Testis (tissue), 2 donors: ENCODE measurements at regions not wholly inside any gene's neighbourhood (a gene's known extent, or its start where the extent isn't known, plus 50 kb on each side); places are given as distances from the start of the nearest gene placed in this dataset.

ENCODE experiments used
- DNase-seq: peaks from one replicate; pipeline ENCODE4 v3.0.0-alpha.2; 2019
- H3K27ac ChIP-seq, 2 donors: fragments of 200-600 bp; sonication (generic); one replicate each; pipeline ENCODE4 v1.5.1; 2019
- H3K27me3 ChIP-seq: fragments of 200-600 bp; sonication (generic); one replicate; pipeline ENCODE4 v1.5.1; 2019
- H3K36me3 ChIP-seq: fragments of 200-600 bp; sonication (generic); one replicate; pipeline ENCODE4 v1.5.1; 2017; ENCODE audit warnings: low read depth; ENCODE audit errors: missing control alignments
- H3K4me1 ChIP-seq: fragments of 200-600 bp; sonication (generic); one replicate; pipeline ENCODE4 v1.5.1; 2019
- H3K4me3 ChIP-seq, 2 donors: fragments of 200-600 bp; sonication (generic); one replicate each; pipeline ENCODE4 v1.5.1; 2017 to 2019
- H3K9me3 ChIP-seq: fragments of 200-600 bp; sonication (generic); one replicate; pipeline ENCODE4 v1.5.1; 2017
- CTCF ChIP-seq, 3 experiments: fragments of 450-650 bp in 2 of 3; fragments of 200-600 bp in 1 of 3; sonication (generic) in 1 of 3; IDR thresholded peaks; one replicate each; pipeline ENCODE4 v1.5.1; 2016 to 2019; ENCODE audit warnings: antibody characterized with exemption in 3 of 3, mild to moderate bottlenecking in 2 of 3, moderate library complexity in 1 of 3
- POLR2A ChIP-seq: fragments of 450-650 bp; IDR thresholded peaks from one replicate; pipeline ENCODE4 v1.6.1; 2017; ENCODE audit warnings: antibody characterized with exemption, mild to moderate bottlenecking, moderate library complexity
- WGBS, 2 donors: methylation state at CpG; one replicate each; pipeline ENCODE4 v1.1.5; 2018; 5-methylcytosine and 5-hydroxymethylcytosine counted together
- intact Hi-C: fragments of 100-400 bp; cut with DNase I; formaldehyde crosslinking; loops from one replicate; pipeline ENCODE4 v1.15.1; 2023; ENCODE audit warnings: low total_unique reads

GRCh38 chr1:216903382-216903740, 180.1 kb upstream of the ESRRG start:
- 85 to 96% methylated on average over 2 of the region's 2 CpGs for whole genome bisulfite sequencing, 2 donors

GRCh38 chr1:216902669-216903381, 179.6 kb upstream of the ESRRG start:
- 75 to 83% methylated on average over 5 of the region's 5 CpGs for WGBS, 2 donors
- Histone ChIP-seq H3K4me3 (no peak overlapping the region), H3K27ac (no peak overlapping the region), H3K9me3 (no peaks in the 10 kb centered on the region), H3K4me1 (no peaks in the 10 kb centered on the region), H3K36me3 (no peaks in the 10 kb centered on the region), H3K27me3 (no peaks in the 10 kb centered on the region)
- intact Hi-C loops, result no loop called here
- no peak for DNase-seq
- no peak for TF ChIP-seq CTCF (IDR thresholded peaks at IDR 0.05)
- no peak for TF ChIP-seq POLR2A

More at GRCh38 chr1:216903382-216903740, 180.1 kb upstream of the ESRRG start:
- TF ChIP-seq CTCF (IDR thresholded peaks at IDR 0.05) (no peak), POLR2A (no peak)
- no peak overlapping the region for H3K27ac ChIP-seq
- no peaks in the 10 kb centered on the region for H3K9me3 ChIP-seq
- H3K36me3 ChIP-seq, result no peaks in the 10 kb centered on the region
- intact Hi-C loops, result no loop called here
- no peak for DNase-seq
- H3K4me1 ChIP-seq, result no peaks in the 10 kb centered on the region
- H3K4me3 ChIP-seq, result no peak overlapping the region
- H3K27me3 ChIP-seq, result no peaks in the 10 kb centered on the region

- intact Hi-C loops, result no loop called here
- WGBS, 2 donors, result 87 to 90% methylated on average over 2 of the region's 2 CpGs
- H3K27me3 ChIP-seq, result no peaks in the 10 kb centered on the region
- TF ChIP-seq POLR2A, result no peak
- H3K27ac ChIP-seq, result no peak overlapping the region
- no peaks in the 10 kb centered on the region for H3K36me3 ChIP-seq
- no peak overlapping the region for H3K4me3 ChIP-seq
- H3K4me1 ChIP-seq, result no peaks in the 10 kb centered on the region
- DNase-seq, result no peak
- no peaks in the 10 kb centered on the region for H3K9me3 ChIP-seq
Observed at GRCh38 chr1:216900116-216900620, 176.9 kb upstream of the ESRRG start.

GRCh38 chr1:216898801-216899200, 175.6 kb upstream of the ESRRG start:
- H3K4me1 ChIP-seq, result no peaks in the 10 kb centered on the region
- no peaks in the 10 kb centered on the region for H3K9me3 ChIP-seq
- no peak for TF ChIP-seq POLR2A
- TF ChIP-seq CTCF (IDR thresholded peaks at IDR 0.05), result no peak
- H3K4me3 ChIP-seq, result no peak overlapping the region
- intact Hi-C loops, result no loop called here
- no peak overlapping the region for H3K27ac ChIP-seq
- DNase-seq, result no peak
- no peaks in the 10 kb centered on the region for H3K27me3 ChIP-seq
- no peaks in the 10 kb centered on the region for H3K36me3 ChIP-seq
- 95 to 100% methylated on average over 1 of the region's 1 CpG for WGBS, 2 donors

GRCh38 chr1:216896146-216896545, 172.9 kb upstream of the ESRRG start:
- H3K27ac ChIP-seq, result no peak overlapping the region
- no peaks in the 10 kb centered on the region for H3K27me3 ChIP-seq
- no peaks in the 10 kb centered on the region for H3K9me3 ChIP-seq
- 32 to 51% methylated on average over 4 of the region's 4 CpGs for WGBS, 2 donors
- DNase-seq, result no peak
- TF ChIP-seq POLR2A, result no peak
- H3K4me3 ChIP-seq, result no peak overlapping the region
- intact Hi-C loops, result no loop called here
- no peaks in the 10 kb centered on the region for H3K36me3 ChIP-seq
- H3K4me1 ChIP-seq, result no peaks in the 10 kb centered on the region

- H3K4me3 ChIP-seq, result no peak overlapping the region
- intact Hi-C loops, result no loop called here
- no peaks in the 10 kb centered on the region for H3K9me3 ChIP-seq
- DNase-seq, result no peak
- TF ChIP-seq CTCF (IDR thresholded peaks at IDR 0.05), result no peak
- no peak for TF ChIP-seq POLR2A
- H3K27me3 ChIP-seq, result no peaks in the 10 kb centered on the region
- no peak overlapping the region for H3K27ac ChIP-seq
- H3K36me3 ChIP-seq, result no peaks in the 10 kb centered on the region
- H3K4me1 ChIP-seq, result no peaks in the 10 kb centered on the region
- WGBS, 2 donors, result 30 to 41% methylated on average over 5 of the region's 5 CpGs
Observed at GRCh38 chr1:216894494-216894893, 171.3 kb upstream of the ESRRG start.
